Ishikawa (cell line): ENCODE measurements at regions not wholly inside any gene's neighbourhood (a gene's known extent, or its start where the extent isn't known, plus 50 kb on each side); places are given as distances from the start of the nearest gene placed in this dataset.

Source experiments
- CEBPB ChIP-seq: IDR thresholded peaks from 2 replicates; pipeline ENCODE4 v1.6.1; 2012
- CREB1 ChIP-seq: IDR thresholded peaks from 2 replicates; pipeline ENCODE4 v1.6.1; 2012; ENCODE audit warnings: low read depth
- EGR1 ChIP-seq: IDR thresholded peaks from 2 replicates; pipeline ENCODE4 v1.6.1; 2012
- EP300 ChIP-seq: IDR thresholded peaks from 2 replicates; pipeline ENCODE4 v1.6.1; 2012; ENCODE audit warnings: borderline replicate concordance
- FOXM1 ChIP-seq: IDR thresholded peaks from 2 replicates; pipeline ENCODE4 v1.6.1; 2012; ENCODE audit warnings: low read depth, borderline replicate concordance
- NFIC ChIP-seq: IDR thresholded peaks from 2 replicates; pipeline ENCODE4 v1.6.1; 2012
- RAD21 ChIP-seq: IDR thresholded peaks from 2 replicates; pipeline ENCODE4 v1.6.1; 2012; ENCODE audit warnings: low read depth
- REST ChIP-seq: IDR thresholded peaks from 2 replicates; pipeline ENCODE4 v1.6.1; 2012; ENCODE audit warnings: low read depth, mild to moderate bottlenecking
- TAF1 ChIP-seq: IDR thresholded peaks from 2 replicates; pipeline ENCODE4 v1.6.1; 2012; ENCODE audit warnings: low read depth, mild to moderate bottlenecking
- TCF12 ChIP-seq: IDR thresholded peaks from 2 replicates; pipeline ENCODE4 v1.6.1; 2012; ENCODE audit warnings: low read depth
- TEAD4 ChIP-seq: IDR thresholded peaks from 2 replicates; pipeline ENCODE4 v1.6.1; 2012
- YY1 ChIP-seq: IDR thresholded peaks from 2 replicates; pipeline ENCODE4 v1.6.1; 2012; ENCODE audit warnings: low read depth
- ZBTB7A ChIP-seq: IDR thresholded peaks from 2 replicates; pipeline ENCODE4 v1.6.1; 2012; ENCODE audit warnings: low read depth
- TF ChIP-seq, protein P1 (sequence below): IDR thresholded peaks from 2 replicates; pipeline ENCODE4 v1.6.1; 2012
- TF ChIP-seq, protein P2 (sequence below): IDR thresholded peaks from 2 replicates; pipeline ENCODE4 v1.6.1; 2012

- no peak for TF ChIP-seq NFIC
- TF ChIP-seq EP300: no peak
- no peak for TF ChIP-seq RAD21
Observed at GRCh38 chr18:77815666-77816338, 566.2 kb downstream of the GALR1 start.

DNA sequence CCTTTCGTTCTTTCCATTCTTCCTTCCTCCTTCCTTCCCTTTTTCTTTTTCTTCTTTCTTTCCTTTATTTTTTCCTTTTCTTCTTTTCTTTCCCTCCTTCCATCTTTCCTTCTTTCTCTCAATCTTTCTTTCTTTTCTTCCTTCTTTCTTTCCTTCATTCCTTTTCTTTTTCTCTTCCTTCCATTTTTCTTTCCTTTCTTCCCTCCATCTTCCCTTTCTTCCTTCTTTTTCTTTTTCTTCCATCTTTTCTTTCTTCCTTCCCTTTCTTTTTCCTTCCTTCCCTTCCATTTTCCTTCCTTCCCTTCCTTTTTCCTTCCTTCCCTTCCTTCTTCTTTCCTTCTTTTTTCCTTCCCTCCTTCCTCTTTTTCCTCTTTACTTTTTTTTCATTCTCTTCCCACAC lies 568.7 kb downstream of the GALR1 start:
- TF ChIP-seq EGR1 (no peak), EP300 (no peak), TAF1 (no peak), CEBPB (no peak)
- TF ChIP-seq, protein P1, sequence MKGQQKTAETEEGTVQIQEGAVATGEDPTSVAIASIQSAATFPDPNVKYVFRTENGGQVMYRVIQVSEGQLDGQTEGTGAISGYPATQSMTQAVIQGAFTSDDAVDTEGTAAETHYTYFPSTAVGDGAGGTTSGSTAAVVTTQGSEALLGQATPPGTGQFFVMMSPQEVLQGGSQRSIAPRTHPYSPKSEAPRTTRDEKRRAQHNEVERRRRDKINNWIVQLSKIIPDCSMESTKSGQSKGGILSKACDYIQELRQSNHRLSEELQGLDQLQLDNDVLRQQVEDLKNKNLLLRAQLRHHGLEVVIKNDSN: no peak
- TF ChIP-seq, protein P2, sequence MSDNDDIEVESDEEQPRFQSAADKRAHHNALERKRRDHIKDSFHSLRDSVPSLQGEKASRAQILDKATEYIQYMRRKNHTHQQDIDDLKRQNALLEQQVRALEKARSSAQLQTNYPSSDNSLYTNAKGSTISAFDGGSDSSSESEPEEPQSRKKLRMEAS: no peak

- TF ChIP-seq TAF1: no peak
- no peak for TF ChIP-seq CREB1
- TF ChIP-seq, protein P1: no peak
- TF ChIP-seq EGR1: no peak
- no peak for TF ChIP-seq FOXM1
- no peak for TF ChIP-seq REST
- no peak for TF ChIP-seq YY1
- no peak for TF ChIP-seq ZBTB7A
- TF ChIP-seq TEAD4: no peak
Observed at GRCh38 chr18:77820472-77820871, 570.8 kb downstream of the GALR1 start.

DNA sequence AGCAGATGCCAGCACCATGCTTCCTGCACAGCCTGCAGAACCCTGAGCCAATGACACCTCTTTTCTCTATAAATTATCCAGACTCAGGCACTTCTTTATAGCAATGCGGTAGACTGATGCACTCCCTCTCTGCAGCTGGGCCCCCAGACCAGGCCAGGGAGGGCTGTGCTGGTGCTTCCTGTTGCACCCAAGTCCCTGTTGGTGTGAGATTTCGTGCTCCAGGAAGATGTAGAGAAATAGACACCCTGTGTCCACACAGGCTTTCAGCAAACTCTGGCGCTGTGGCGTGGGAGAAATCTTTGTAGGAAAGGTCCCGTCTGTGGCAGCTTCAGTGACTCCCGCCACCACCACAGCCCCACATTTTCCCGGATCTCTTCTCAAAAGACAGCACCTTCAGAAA lies 572.2 kb downstream of the GALR1 start:
- TF ChIP-seq NFIC (no peak), FOXM1 (no peak), EGR1 (no peak), CREB1 (no peak), YY1 (no peak), CEBPB (no peak), TAF1 (no peak), TEAD4 (no peak)

DNA sequence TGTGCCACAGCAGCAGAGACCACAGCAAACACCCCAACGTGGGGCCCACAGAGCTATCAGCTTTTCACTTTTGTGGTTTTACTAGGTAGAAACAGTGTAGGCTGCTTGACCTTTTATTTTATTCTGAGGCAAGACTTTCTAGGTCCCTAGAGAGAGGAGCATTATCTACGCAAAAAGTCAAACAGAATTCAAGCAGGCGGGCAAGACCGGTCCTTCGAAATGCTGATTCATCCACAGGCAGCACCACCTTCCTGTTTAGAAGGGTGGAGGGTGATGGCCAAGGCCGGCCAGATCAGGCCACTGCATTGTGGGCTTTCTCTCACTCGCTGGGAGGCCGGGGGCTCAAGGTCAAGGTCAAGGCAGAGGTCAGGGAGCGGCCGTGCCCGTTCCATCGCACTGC lies 573.0 kb downstream of the GALR1 start:
- no peak for TF ChIP-seq RAD21
- no peak for TF ChIP-seq CEBPB
- TF ChIP-seq REST: no peak
- TF ChIP-seq, protein P2: no peak
- TF ChIP-seq TCF12: no peak
- TF ChIP-seq EGR1: no peak
- TF ChIP-seq, protein P1: no peak
- TF ChIP-seq CREB1: no peak

GRCh38 chr18:77833807-77834206 lies 584.2 kb downstream of the GALR1 start:
- TF ChIP-seq EP300 (no peak), FOXM1 (no peak), EGR1 (no peak), YY1 (no peak), NFIC (no peak), TAF1 (no peak), CREB1 (no peak)
- TF ChIP-seq, protein P2: no peak
- TF ChIP-seq, protein P1: no peak
